NCI-H748 (cell line): ENCODE measurements at regions not wholly inside any gene's neighbourhood (a gene's known extent, or its start where the extent isn't known, plus 50 kb on each side); places are given as distances from the start of the nearest gene placed in this dataset.

ENCODE experiments used
- DNase-seq: peaks from one replicate; lab custom pipeline; 2025; ENCODE audit not compliant: unreplicated experiment; lab: John Stamatoyannopoulos, UW

- DNase-seq = no peak
These were observed 103.6 kb upstream of the AGBL1 start for GRCh38 chr15:85976102-85976501.

GRCh38 chr15:85976986-85977385 lies 102.7 kb upstream of the AGBL1 start:
- no peak for DNase-seq

GRCh38 chr15:85977586-85977985 lies 102.1 kb upstream of the AGBL1 start:
- no peak for DNase-seq

GRCh38 chr15:85979929-85980328 lies 99.7 kb upstream of the AGBL1 start:
- DNase-seq = no peak

- DNase-seq = no peak
These were observed 98.7 kb upstream of the AGBL1 start for GRCh38 chr15:85980946-85981345.

- DNase-seq = no peak
These were observed 95.4 kb upstream of the AGBL1 start for GRCh38 chr15:85984241-85984640.

- no peak for DNase-seq
These were observed 93.6 kb upstream of the AGBL1 start for GRCh38 chr15:85986116-85986515.

GRCh38 chr15:85986741-85987140 lies 92.9 kb upstream of the AGBL1 start:
- DNase-seq = no peak

- DNase-seq = no peak
These were observed 90.9 kb upstream of the AGBL1 start for GRCh38 chr15:85988741-85989140.

- DNase-seq = no peak
These were observed 87.4 kb upstream of the AGBL1 start for GRCh38 chr15:85992224-85992623.

GRCh38 chr15:85993116-85993515 lies 86.6 kb upstream of the AGBL1 start:
- no peak for DNase-seq

GRCh38 chr15:85997618-85998017 lies 82.1 kb upstream of the AGBL1 start:
- DNase-seq = peak; percentile 16

- DNase-seq = no peak
These were observed 80.0 kb upstream of the AGBL1 start for GRCh38 chr15:85999658-86000057.

GRCh38 chr15:86001200-86001599 lies 78.5 kb upstream of the AGBL1 start:
- DNase-seq = no peak

GRCh38 chr15:86002444-86002843 lies 77.2 kb upstream of the AGBL1 start:
- no peak for DNase-seq

- DNase-seq = no peak
These were observed 75.6 kb upstream of the AGBL1 start for GRCh38 chr15:86004061-86004460.

- DNase-seq = no peak
These were observed 73.1 kb upstream of the AGBL1 start for GRCh38 chr15:86006546-86006945.

GRCh38 chr15:86009727-86010126 lies 69.9 kb upstream of the AGBL1 start:
- no peak for DNase-seq

GRCh38 chr15:86010398-86010797 lies 69.3 kb upstream of the AGBL1 start:
- no peak for DNase-seq

GRCh38 chr15:86010891-86011290 lies 68.8 kb upstream of the AGBL1 start:
- no peak for DNase-seq

GRCh38 chr15:86014016-86014415 lies 65.7 kb upstream of the AGBL1 start:
- DNase-seq = no peak

GRCh38 chr15:86016750-86017149 lies 62.9 kb upstream of the AGBL1 start:
- DNase-seq = no peak

GRCh38 chr15:86018679-86019078 lies 61.0 kb upstream of the AGBL1 start:
- no peak for DNase-seq
